ENCODE measurements at regions not wholly inside any gene's neighbourhood (a gene's known extent, or its start where the extent isn't known, plus 50 kb on each side); places are given as distances from the start of the nearest gene placed in this dataset.

GRCh38 chr18:78021196-78021595, 771.5 kb downstream of the GALR1 start:
- CTCF ChIA-PET: interaction anchor here (1.5 kb wide), 1 partner anchor 9 kb away, joined by 3 read pairs; no protein-coding TSS in a partner anchor
- DNase-seq (ENCODE audit: extremely low spot score): no peak
- POLR2A ChIA-PET: no interaction called here
- no peak for TF ChIP-seq CTCF (IDR thresholded peaks at IDR 0.05; ENCODE audit: control extremely low read depth, extremely low read depth, low read depth, missing control alignments)

DNA sequence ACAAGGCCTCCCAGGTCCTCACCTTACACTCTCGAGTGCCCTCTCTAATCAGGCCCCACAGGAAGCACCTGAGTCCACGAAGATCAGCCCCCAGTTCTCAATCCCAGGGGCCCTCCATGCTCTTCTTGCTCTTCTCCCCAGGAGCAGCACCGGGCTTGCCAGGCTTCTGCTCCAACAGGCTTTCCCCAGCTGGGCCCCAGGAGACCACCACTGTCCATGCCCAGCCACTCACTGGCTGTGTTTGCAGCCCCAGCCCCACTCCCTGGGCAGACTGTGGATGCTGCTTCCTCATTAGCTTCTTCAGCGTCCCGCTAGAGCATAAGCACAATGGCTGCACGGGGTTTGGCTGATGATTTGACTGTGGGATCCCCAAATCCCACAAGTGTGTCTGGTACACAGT, 781.9 kb downstream of the GALR1 start:
- no peak for DNase-seq (ENCODE audit: extremely low spot score)
- POLR2A ChIA-PET: no interaction called here
- CTCF ChIA-PET: interaction anchor here (1.5 kb wide), 1 partner anchor 17 kb away, joined by 3 read pairs; no protein-coding TSS in a partner anchor
- no peak for TF ChIP-seq CTCF (IDR thresholded peaks at IDR 0.05; ENCODE audit: control extremely low read depth, extremely low read depth, low read depth, missing control alignments)

GRCh38 chr18:78031991-78032390, 782.3 kb downstream of the GALR1 start:
- CTCF ChIA-PET: no interaction called here
- no peak for TF ChIP-seq CTCF (IDR thresholded peaks at IDR 0.05; ENCODE audit: control extremely low read depth, extremely low read depth, low read depth, missing control alignments)
- POLR2A ChIA-PET: no interaction called here
- no peak for DNase-seq (ENCODE audit: extremely low spot score)

- TF ChIP-seq CTCF (IDR thresholded peaks at IDR 0.05; ENCODE audit: control extremely low read depth, extremely low read depth, low read depth, missing control alignments): no peak
- no peak for DNase-seq (ENCODE audit: extremely low spot score)
- POLR2A ChIA-PET: no interaction called here
- CTCF ChIA-PET: no interaction called here
Observed at GRCh38 chr18:78032574-78032973, 782.9 kb downstream of the GALR1 start.

GRCh38 chr18:78034755-78035154, 785.1 kb downstream of the GALR1 start:
- ChIA-PET POLR2A (no interaction called here), CTCF (no interaction called here)
- DNase-seq (ENCODE audit: extremely low spot score): no peak
- no peak for TF ChIP-seq CTCF (IDR thresholded peaks at IDR 0.05; ENCODE audit: control extremely low read depth, extremely low read depth, low read depth, missing control alignments)

DNA sequence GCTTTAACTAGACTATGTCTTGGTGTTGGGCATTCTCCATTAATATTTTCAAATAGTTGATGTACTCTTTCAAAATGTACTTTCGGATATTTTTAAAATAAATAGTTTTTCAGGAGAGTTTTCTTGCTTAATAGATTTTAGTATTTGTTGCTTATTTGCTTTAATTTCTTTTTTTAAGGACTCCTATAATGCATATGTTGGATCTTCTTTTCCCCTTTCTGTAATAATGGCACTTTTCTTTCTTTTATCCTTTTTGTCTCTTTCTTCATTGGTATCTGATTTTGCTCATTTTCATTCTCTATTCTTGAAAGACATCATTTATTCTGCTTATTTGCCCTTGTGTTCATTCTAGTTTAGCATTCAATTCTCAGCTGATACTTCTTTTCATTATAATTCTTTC, 791.6 kb downstream of the GALR1 start:
- ChIA-PET POLR2A (no interaction called here), CTCF (interaction anchor here (1.3 kb wide), 1 partner anchor 27 kb away, joined by 4 read pairs; no protein-coding TSS in a partner anchor)
- DNase-seq (ENCODE audit: extremely low spot score): no peak
- TF ChIP-seq CTCF (IDR thresholded peaks at IDR 0.05; ENCODE audit: control extremely low read depth, extremely low read depth, low read depth, missing control alignments): no peak

DNA sequence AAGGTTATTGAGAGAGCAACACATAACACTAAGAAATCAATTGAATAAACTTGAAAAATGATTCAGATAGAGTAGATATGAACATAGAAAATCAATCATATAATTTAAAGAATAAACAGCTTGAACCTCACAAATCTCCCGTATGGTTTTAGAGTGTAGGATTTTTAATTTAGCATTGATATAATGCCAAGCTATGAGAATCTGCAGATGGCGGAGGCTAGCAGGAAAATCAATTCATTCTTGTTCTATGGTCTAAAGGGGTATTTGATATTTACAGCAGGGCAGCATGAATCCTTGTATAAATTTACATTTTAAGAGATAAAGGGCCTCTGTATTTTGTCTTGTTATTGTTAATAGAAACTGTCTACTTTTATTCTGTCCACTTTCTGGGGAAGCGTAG, 797.0 kb downstream of the GALR1 start:
- CTCF ChIA-PET: no interaction called here
- TF ChIP-seq CTCF (IDR thresholded peaks at IDR 0.05; ENCODE audit: control extremely low read depth, extremely low read depth, low read depth, missing control alignments): no peak
- DNase-seq (ENCODE audit: extremely low spot score): no peak
- POLR2A ChIA-PET: no interaction called here

Data from GM10248 (cell line).